HG03196 (cell line): ENCODE measurements at regions not wholly inside any gene's neighbourhood (a gene's known extent, or its start where the extent isn't known, plus 50 kb on each side); places are given as distances from the start of the nearest gene placed in this dataset.

Experiments
- ATAC-seq: cut with Tn5 transposase; IDR thresholded peaks from one replicate; pipeline ENCODE4 v1.9.1; 2021; ENCODE audit not compliant: unreplicated experiment

GRCh38 chr2:81942136-81942680 lies 1637.7 kb upstream of the LRRTM1 start:
- no peak for ATAC-seq

DNA sequence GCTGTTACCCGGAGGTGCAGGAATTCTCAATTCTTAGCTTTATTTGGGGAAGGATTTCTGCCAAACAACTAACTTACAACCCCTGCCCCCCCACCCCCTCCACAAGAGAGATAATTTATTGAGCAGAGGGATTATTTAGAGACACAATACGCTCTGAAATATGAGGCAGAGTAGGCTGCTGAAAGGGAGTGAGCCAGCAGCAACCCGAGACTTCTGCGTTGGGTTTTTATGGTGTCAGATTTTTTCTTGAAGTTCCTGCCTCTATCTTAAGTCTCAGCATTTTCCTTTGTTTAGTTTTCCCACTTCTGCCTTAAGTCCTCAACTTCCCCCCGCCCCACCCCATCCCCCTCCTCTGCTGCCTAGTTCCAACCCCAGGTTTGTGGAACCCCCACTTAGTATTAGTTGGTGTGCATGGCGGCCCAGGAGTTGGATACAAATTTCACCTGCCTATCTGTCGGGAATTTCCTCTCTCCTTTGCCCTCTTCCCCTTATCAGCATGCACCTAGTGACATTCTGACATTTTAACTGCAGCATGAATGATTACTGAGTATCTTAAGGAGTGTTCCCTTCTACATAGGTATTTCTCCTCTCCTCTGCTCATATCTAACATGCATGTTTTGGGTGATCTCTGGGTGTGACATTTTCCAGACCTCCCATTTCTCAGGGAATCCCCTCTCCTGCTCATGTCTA lies 1635.9 kb upstream of the LRRTM1 start:
- no peak for ATAC-seq

GRCh38 chr2:81937944-81938343 lies 1633.4 kb upstream of the LRRTM1 start:
- ATAC-seq = no peak

DNA sequence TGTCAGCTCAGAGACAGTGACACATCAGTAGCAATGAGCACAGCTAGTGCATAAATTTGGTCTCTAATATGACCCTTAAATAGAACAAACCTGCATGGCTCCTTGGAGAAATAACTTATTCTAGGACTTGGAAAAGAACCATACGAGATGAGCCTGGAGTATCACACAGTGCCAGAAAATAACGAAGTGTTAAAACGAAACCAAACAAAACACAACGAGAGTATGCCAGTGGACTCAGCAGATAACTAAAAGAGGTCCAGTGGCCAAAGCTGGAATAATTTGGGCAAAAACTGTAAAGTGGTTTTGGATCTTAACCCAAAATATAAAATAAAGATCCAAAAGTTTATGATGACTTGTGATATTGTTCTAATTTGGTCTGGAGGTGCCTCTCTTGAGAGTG lies 1599.0 kb upstream of the LRRTM1 start:
- no peak for ATAC-seq

DNA sequence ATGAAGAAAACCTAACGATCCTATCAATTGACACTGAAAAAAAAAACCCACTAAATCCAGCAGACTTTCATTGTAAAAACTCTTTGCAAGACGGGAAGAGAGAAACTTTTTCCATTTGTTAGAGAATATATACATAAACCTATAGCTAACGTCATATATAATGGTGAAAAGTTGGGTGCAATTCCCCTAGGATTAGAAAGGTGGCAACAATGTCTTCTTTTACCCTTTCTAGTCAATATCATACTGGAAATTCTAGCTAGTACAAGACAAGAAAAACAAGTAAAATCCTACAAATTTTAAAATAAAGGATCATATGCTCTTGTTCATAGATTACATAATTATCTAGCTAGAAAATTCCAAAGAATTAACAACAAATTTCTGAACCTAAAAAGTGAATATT lies 1596.5 kb upstream of the LRRTM1 start:
- ATAC-seq = no peak

DNA sequence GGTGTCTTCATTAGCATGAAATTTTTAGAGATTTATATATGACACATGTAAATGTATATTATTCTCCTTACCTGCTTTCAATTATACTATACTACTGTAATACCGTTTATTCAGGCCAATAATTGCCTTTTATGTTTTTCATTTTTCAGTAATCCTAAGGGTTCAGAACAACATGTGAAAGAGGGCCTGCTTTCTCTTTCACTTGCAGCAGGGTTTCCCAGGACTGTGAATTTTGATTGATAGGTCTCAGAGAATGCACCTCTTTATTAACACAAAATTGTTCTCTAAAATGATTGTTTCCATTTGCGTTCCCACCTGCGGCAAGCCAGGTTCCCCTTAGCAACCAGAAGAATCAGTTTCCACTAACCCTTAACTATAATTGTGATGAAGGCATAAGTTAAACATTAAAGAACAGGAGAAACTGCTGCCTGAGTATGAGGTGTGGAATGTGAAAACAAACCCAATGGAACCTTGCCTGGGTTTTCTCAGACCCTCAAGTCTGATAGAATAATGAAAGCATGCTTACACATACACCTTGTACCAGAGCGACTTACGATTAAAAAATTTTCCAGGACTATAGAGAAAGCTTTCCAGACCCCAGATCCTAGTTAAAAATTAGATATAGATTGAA lies 1591.2 kb upstream of the LRRTM1 start:
- ATAC-seq = no peak

DNA sequence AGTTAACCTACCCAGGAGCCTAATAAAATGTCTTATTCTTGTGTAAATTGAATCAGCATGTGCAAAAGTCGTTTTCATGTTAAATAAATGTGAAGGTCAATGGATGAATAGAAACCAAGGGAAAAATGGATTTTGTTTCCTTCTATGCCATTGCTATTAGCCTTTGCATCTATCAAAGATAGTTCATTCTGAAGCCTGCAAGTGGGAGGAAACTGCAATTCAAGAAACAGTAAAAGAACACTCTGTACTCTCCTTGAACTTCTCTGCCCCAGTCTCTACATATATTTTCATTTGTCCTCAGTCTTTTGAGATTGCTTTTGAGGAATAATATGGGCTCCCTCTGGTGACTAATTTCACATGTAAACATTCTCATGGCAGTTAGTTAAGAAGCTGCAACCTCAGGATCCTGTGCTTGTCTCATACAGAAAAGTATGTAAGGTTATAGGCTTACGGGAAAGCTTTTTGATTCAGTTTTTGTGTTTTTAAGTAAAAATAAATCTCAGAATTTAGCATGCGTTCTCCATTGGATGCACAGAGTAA lies 1590.0 kb upstream of the LRRTM1 start:
- no peak for ATAC-seq

DNA sequence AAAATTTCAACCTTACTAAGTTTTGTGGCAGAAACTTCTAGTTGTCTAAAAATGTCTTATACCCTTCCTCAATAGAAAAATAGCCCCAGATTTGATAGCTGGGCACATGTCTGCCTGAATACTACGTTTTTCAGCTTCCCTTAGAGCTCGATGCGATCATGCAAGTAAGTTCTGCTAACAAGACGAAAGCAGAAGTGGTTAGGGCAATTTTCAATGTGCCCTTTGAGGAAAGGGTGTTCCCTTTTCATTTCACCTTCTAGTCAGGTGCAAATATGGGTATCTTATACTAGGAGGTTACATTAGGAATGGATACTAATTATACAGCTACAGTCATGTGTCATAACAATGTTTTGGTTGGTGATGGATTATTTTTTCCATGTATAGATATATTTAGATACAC lies 1572.1 kb upstream of the LRRTM1 start:
- no peak for ATAC-seq

GRCh38 chr2:81872006-81872405 lies 1567.5 kb upstream of the LRRTM1 start:
- ATAC-seq = no peak

DNA sequence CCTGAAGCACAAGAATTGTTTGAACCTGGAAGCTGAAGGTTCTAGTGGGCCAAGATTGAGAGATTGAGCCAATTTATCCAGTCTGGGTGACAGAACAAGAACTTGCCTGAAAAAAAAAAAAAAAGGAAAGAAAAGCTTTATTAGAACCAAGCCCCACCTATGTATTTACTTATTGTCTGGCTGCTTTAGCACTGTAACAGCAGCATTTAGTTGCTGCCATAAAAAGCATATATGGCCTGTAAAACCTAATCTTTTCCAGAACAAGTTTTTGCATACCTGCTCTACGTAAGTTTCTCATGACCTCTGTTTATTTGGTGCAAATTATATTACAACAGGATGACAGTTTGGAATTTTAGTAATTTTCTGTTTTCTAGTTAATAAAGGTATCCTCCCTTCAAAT lies 1565.6 kb upstream of the LRRTM1 start:
- ATAC-seq = no peak

DNA sequence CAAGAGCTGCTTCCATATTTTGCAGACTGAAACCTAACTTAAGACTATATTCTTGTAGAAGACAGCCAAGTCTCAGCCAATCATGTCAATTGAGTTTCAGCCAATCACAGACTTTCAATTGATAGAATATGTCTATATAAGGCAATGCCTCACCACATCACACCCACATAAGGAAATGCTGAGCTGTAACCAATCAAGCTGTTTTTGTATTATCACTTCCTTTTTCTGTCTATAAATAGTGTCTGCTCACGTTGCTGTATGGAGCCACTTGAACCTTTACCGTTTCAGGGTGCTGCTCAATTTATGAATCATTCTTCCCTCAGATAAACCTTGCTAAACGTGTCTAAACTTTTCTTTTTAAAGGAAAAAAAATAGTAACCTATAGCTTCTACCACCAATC lies 1554.4 kb upstream of the LRRTM1 start:
- no peak for ATAC-seq

DNA sequence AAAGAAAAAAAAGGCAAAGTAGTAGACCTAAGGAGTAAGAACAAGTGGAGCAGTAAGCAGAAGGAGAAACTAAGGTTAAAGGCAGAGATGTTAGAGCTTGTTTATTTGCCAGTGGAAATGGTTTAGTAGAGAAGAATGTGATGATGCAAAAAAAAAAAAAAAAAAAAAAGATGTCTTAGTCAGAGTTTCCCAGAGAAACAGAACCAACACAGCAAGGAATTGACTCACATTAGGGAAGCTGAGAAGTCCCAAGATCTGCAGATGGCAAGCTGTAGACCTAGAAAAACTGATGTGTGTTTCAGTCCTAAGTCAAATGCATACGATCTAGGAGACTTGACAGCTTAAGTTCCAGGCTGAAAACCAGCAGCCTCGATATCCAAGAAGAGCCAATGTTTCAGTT lies 1548.8 kb upstream of the LRRTM1 start:
- ATAC-seq = no peak

DNA sequence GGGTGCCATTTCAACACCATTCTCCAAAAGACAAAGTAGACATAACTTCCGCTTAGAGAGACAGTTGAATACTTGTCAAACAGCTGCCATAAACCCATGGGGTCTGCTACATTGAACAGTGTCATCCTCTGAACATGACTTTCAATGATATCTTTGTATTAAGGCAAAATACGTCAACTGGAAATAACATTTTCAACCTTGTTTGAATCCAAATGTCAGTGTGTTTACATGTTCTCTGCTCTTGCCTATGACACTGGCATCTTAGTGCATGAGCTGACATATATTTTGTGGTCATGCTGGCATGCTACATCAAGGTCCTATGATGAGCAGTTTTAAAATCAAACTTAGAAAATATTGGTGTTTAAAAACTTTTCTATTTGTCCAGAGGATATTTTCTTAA lies 1548.1 kb upstream of the LRRTM1 start:
- ATAC-seq = no peak

DNA sequence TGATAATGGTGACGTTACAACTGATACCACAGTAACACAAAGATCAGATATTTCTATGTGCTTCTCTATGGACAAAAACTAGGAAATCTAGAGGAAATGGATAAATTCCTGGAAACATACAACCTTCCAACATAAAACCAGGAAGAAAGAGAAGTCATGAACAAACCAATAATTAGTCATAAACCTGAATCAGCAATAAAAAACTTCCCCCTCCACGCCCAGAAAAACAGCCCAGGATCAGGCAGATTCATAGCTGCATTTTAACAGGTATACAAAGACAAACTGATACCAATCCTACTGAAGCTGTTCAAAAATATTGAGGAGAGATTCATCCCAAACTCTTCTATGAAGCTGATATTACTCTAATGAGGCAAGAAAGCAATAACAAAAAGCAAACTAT lies 1535.2 kb upstream of the LRRTM1 start:
- ATAC-seq = no peak

DNA sequence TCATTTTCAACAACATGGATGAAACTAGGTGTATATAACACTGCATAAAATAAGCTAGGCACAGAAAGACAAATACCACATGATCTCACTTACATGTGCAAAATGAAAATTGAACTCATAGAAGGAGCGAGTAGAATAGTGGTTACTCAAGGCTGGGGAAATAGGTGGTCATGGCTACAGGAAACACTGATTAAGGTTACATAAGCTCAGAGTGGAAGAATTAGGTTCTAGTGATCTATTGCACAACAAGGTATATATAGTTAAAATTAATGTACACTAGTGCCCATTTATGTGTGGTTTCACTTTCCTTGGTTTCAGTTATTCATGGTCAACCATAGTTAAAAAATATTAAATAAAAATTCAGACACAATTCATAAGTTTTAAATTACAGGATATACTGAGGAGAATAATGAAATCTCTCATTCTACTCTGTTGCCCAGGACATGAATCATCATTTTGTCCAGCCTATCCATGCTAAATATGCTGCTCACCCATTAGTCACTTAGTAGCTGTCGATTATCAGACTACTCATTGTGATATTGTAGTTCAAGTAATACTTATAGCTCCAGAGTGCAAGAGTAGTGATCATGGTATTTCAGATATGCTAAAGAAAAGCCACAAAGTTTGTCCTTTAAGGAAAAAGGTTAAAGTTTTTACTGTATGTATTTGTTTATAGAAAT lies 1530.9 kb upstream of the LRRTM1 start:
- ATAC-seq = no peak

- no peak for ATAC-seq
Observed at GRCh38 chr2:81786811-81787210, 1482.3 kb upstream of the LRRTM1 start.

GRCh38 chr2:81767187-81767912 lies 1462.8 kb upstream of the LRRTM1 start:
- ATAC-seq = no peak

DNA sequence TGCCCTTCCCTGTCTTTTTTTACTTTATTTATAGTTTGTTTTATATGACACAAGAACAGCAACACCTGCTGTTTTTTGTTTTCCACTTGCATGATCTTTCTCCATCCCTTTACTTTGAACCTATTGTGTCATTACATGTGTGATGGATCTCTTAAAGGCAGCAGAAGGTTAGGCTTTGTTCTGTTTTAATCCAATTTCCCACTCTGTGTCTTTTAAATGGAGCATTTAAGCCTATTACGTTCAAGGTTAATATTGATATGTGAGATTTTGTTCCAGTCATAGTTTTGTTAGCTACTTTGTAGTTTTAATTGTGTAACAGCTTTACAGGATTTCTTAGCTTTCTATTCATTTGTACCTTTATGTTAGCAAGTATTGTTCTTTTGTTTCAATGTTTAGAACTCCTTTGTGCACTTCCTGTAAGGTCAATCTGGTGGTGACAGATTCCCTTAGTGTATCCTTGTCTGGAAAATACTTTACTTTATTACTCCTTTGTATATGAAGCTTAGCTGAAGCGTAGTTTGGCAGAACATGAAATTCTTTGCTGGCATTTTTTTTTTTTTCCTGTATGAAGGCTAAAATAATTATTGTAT lies 1443.0 kb upstream of the LRRTM1 start:
- no peak for ATAC-seq

DNA sequence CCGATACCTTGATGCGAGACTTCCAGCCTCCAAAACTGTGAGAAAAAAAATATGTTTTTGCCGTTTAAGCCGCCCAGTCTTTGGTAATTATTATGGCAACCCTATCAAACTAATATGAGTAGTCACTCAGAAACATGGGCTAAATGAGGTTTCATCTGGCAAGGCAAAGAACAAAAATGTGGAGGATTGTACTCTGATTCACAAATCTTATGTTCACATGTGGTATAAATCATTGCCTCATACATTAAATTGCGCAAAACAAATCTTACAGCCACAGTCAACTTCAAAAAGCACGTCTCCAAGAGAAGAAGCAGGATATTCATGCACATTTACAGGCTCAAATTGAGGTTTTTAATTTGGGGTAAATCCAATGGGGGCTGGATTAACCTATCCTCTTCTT lies 1435.4 kb upstream of the LRRTM1 start:
- no peak for ATAC-seq

GRCh38 chr2:81734981-81735380 lies 1430.4 kb upstream of the LRRTM1 start:
- no peak for ATAC-seq

- no peak for ATAC-seq
Observed at GRCh38 chr2:81714817-81715216, 1410.3 kb upstream of the LRRTM1 start.
